ENCODE measurements at regions not wholly inside any gene's neighbourhood (a gene's known extent, or its start where the extent isn't known, plus 50 kb on each side); places are given as distances from the start of the nearest gene placed in this dataset.
A peak's percentile ranks its signal among the peaks of the same experiment; 100 is the strongest.

GRCh38 chr12:67441736-67442346 is 172.7 kb downstream of the CAND1 start (continued):
- TF ChIP-seq MGA (IDR thresholded peaks at IDR 0.05) (peak; percentile 76), NELFE (IDR thresholded peaks at IDR 0.05; ENCODE audit: insufficient read depth, insufficient read length) (no peak), ZSCAN32 (CRISPR knock-in tag; IDR thresholded peaks at IDR 0.05) (no peak), ZNF354B (CRISPR knock-in tag; IDR thresholded peaks at IDR 0.05) (no peak)

All from K562 (cell line).